Upper lobe of left lung (tissue), 4 donors: ENCODE measurements at regions not wholly inside any gene's neighbourhood (a gene's known extent, or its start where the extent isn't known, plus 50 kb on each side); places are given as distances from the start of the nearest gene placed in this dataset.

ENCODE experiments used
- CTCF ChIP-seq, 6 experiments: fragments of 450-650 bp in 4 of 6; fragments of 200-600 bp in 2 of 6; sonication (generic) in 2 of 6; IDR thresholded peaks; one replicate each; pipeline ENCODE4 v1.5.1; 2016 to 2019; ENCODE audit warnings: antibody characterized with exemption in 6 of 6
- EP300 ChIP-seq, 4 donors: sonication (generic); formaldehyde crosslinking; IDR thresholded peaks; one replicate each; pipeline ENCODE4 v1.5.1; 2017; ENCODE audit warnings: antibody characterized with exemption in 4 of 4, control low read depth in 2 of 4
- POLR2A ChIP-seq, 4 donors: fragments of 450-650 bp; IDR thresholded peaks; one replicate each; pipeline ENCODE4 v1.5.1; 2016 to 2017; ENCODE audit warnings: antibody characterized with exemption in 4 of 4, mild to moderate bottlenecking in 2 of 4
- POLR2AphosphoS5 ChIP-seq, 2 donors: sonication (generic); formaldehyde crosslinking; IDR thresholded peaks; one replicate each; pipeline ENCODE4 v1.5.1; 2017; ENCODE audit warnings: antibody characterized with exemption in 2 of 2

- TF ChIP-seq POLR2A (IDR thresholded peaks at IDR 0.05) (no peak), POLR2AphosphoS5 (IDR thresholded peaks at IDR 0.05) (no peak), CTCF (IDR thresholded peaks at IDR 0.05) (no peak), EP300 (IDR thresholded peaks at IDR 0.05) (no peak)
These were observed 580.9 kb upstream of the TMEFF2 start for GRCh38 chr2:192775459-192776262.
